Activated CD8-positive, alpha-beta T cell treated with anti-CD3 and anti-CD28 coated beads for 36 hours (primary cell): ENCODE measurements at regions not wholly inside any gene's neighbourhood (a gene's known extent, or its start where the extent isn't known, plus 50 kb on each side); places are given as distances from the start of the nearest gene placed in this dataset.

Source experiments
- ATAC-seq: fragments of 200-7000 bp; cut with Tn5 transposase; one replicate; pipeline ENCODE4 v1.10.0; 2021; ENCODE audit warnings: mild to moderate bottlenecking, moderate library complexity
- CTCF ChIA-PET: fragments of 350-600 bp; sonication (Branson Sonifier 250); formaldehyde crosslinking; loops from one replicate; lab custom pipeline; 2021; ENCODE audit warnings: antibody characterized with exemption; lab: Charles Lee
- POLR2A ChIA-PET: fragments of 350-600 bp; sonication (Branson Sonifier 250); formaldehyde crosslinking; loops from one replicate; lab custom pipeline; 2021; ENCODE audit warnings: antibody characterized with exemption; lab: Charles Lee
- DNase-seq: peaks from one replicate; pipeline ENCODE4 v3.0.0-alpha.2; 2020
- H3K27ac Mint-ChIP-seq: one replicate; pipeline ENCODE4 v1.8.0; 2021; ENCODE audit warnings: mild to moderate bottlenecking, mixed read lengths
- H3K27me3 Mint-ChIP-seq: one replicate; pipeline ENCODE4 v1.8.0; 2021; ENCODE audit warnings: mixed read lengths
- H3K36me3 Mint-ChIP-seq: one replicate; pipeline ENCODE4 v1.8.0; 2021; ENCODE audit warnings: low read depth, mixed read lengths
- H3K4me1 Mint-ChIP-seq: one replicate; pipeline ENCODE4 v1.8.0; 2021; ENCODE audit warnings: low read depth, mixed read lengths
- H3K4me3 Mint-ChIP-seq: one replicate; pipeline ENCODE4 v1.8.0; 2021; ENCODE audit warnings: mild to moderate bottlenecking, moderate library complexity, mixed read lengths
- H3K9me3 Mint-ChIP-seq: one replicate; pipeline ENCODE4 v1.8.0; 2021; ENCODE audit warnings: mixed read lengths
- CTCF ChIP-seq: fragments of 200-600 bp; IDR thresholded peaks from one replicate; pipeline ENCODE4 v1.8.0; 2022; ENCODE audit warnings: antibody characterized with exemption, mild to moderate bottlenecking
- intact Hi-C: fragments of 100-400 bp; cut with micrococcal nuclease; formaldehyde crosslinking; loops from one replicate; pipeline ENCODE4 v1.10.0; 2022

GRCh38 chr2:156657809-156658208 is 221.6 kb downstream of the GPD2 start:
- Mint-ChIP-seq H3K4me1 (no peaks in the 10 kb centered on the region), H3K36me3 (no peaks in the 10 kb centered on the region), H3K27me3 (no peaks in the 10 kb centered on the region), H3K27ac (no peak overlapping the region), H3K4me3 (no peak overlapping the region), H3K9me3 (no peaks in the 10 kb centered on the region)
- ChIA-PET CTCF (no interaction called here), POLR2A (no interaction called here)
- DNase-seq (no peak), ATAC-seq (no peak)
- intact Hi-C loops: no loop called here
- TF ChIP-seq CTCF: no peak

GRCh38 chr2:156659694-156660093 is 223.5 kb downstream of the GPD2 start:
- no peaks in the 10 kb centered on the region for H3K36me3 Mint-ChIP-seq
- ATAC-seq (no peak), DNase-seq (no peak)
- H3K9me3 Mint-ChIP-seq: no peaks in the 10 kb centered on the region
- no peak overlapping the region for H3K27ac Mint-ChIP-seq
- ChIA-PET POLR2A (no interaction called here), CTCF (no interaction called here)
- no peak for TF ChIP-seq CTCF
- no peak overlapping the region for H3K4me3 Mint-ChIP-seq
- intact Hi-C loops: no loop called here
- H3K27me3 Mint-ChIP-seq: no peaks in the 10 kb centered on the region
- peaks cover 3% of the 10 kb centered on the region for H3K4me1 Mint-ChIP-seq

DNA sequence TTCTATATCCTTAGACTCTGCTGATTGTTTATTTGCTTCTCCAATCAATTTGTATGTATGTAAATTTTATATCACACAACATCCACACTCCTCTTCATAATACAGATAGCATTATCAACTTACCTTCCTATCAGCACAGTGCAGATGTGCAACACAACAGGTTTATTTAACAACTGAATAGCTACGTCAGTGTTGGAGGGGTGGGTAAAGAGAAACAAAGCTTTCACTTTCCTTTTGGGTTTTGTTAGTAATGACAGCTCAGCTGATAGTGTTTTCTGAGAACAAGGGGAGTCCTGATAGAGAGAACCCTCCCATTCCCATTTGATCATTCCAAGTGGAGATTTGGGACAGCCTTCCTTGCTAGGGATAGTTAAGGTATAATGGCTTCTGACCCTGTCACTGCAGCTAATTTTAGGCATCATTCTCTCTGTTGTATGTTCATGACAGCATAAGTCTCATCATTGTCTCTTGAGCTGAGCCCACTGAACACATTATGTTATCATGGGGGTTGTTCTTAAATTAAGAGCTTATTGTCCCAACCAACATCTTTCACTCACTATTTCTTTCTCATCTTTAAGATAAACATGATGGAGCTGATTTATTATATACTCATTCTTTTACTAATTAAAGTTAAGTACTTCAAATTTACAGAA is 227.7 kb downstream of the GPD2 start:
- ChIA-PET CTCF (no interaction called here), POLR2A (no interaction called here)
- no peak overlapping the region for H3K4me3 Mint-ChIP-seq
- ATAC-seq (no peak), DNase-seq (no peak)
- intact Hi-C loops: no loop called here
- no peak overlapping the region for H3K27ac Mint-ChIP-seq
- no peaks in the 10 kb centered on the region for H3K36me3 Mint-ChIP-seq
- no peak for TF ChIP-seq CTCF
- H3K9me3 Mint-ChIP-seq: peaks cover 4% of the 10 kb centered on the region
- H3K27me3 Mint-ChIP-seq: peaks cover 4% of the 10 kb centered on the region
- peaks cover 3% of the 10 kb centered on the region for H3K4me1 Mint-ChIP-seq

DNA sequence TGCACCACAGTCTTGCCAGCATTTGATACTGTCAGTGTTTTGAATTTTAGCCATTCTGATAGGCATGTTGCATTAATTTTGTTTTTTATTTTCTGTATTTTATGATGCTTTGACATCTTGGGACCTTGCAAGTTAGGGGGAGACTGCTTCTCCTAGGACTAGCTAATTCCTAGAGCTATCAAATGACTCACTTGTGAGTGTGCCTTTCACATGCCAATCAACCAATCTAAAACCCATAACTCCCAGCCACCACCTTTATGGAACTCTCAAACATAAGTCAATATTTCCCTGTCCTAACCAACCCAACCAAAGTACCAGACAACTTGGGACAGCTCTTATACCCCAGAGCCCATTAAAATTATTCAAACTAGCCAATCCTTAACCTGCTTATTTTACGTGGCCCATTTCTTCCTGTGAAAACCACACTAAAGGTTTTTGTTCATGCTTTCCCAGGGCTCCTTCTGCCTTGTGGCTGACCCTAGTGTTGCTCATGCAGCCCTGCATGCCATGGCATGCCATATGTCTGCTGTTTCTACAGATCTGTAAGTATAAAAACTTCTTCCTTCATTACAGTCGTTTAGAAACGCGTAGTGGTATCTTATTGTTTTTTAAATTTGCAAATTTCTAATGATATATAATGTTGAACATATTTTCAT is 230.1 kb downstream of the GPD2 start:
- DNase-seq: no peak
- TF ChIP-seq CTCF: no peak

GRCh38 chr2:156670104-156670503 is 233.9 kb downstream of the GPD2 start:
- ChIA-PET CTCF (no interaction called here), POLR2A (no interaction called here)
- Mint-ChIP-seq H3K27me3 (peaks cover 6% of the 10 kb centered on the region), H3K9me3 (peaks cover 6% of the 10 kb centered on the region), H3K27ac (no peak overlapping the region), H3K4me3 (no peak overlapping the region), H3K4me1 (no peaks in the 10 kb centered on the region), H3K36me3 (no peaks in the 10 kb centered on the region)
- no peak for TF ChIP-seq CTCF
- DNase-seq: no peak
- intact Hi-C loops: no loop called here
- ATAC-seq: no peak

More for the DNA sequence above, 230.1 kb downstream of the GPD2 start:
- H3K36me3 Mint-ChIP-seq: no peaks in the 10 kb centered on the region
- peaks cover 6% of the 10 kb centered on the region for H3K27me3 Mint-ChIP-seq
- intact Hi-C loops: no loop called here
- POLR2A ChIA-PET: no interaction called here
- CTCF ChIA-PET: no interaction called here
- no peak overlapping the region for H3K4me3 Mint-ChIP-seq
- H3K4me1 Mint-ChIP-seq: peaks cover 3% of the 10 kb centered on the region
- no peak for ATAC-seq
- peaks cover 6% of the 10 kb centered on the region for H3K9me3 Mint-ChIP-seq
- no peak overlapping the region for H3K27ac Mint-ChIP-seq
